HG03457 (cell line): ENCODE measurements at regions not wholly inside any gene's neighbourhood (a gene's known extent, or its start where the extent isn't known, plus 50 kb on each side); places are given as distances from the start of the nearest gene placed in this dataset.
"Not testable (repeated sequence)": the region's sequence is repeated elsewhere in the genome, so short reads cannot be mapped to it uniquely, and the experiment has no call there.

Source experiments
- ATAC-seq: cut with Tn5 transposase; IDR thresholded peaks from one replicate; pipeline ENCODE4 v1.9.1; 2021; ENCODE audit warnings: moderate number of reproducible peaks; ENCODE audit not compliant: unreplicated experiment

GRCh38 chr15:84151205-84151931, 84.2 kb upstream of the GOLGA6L4 start:
- ATAC-seq = no peak

GRCh38 chr15:84152381-84152979, 83.1 kb upstream of the GOLGA6L4 start:
- ATAC-seq = not testable (repeated sequence)

- not testable (repeated sequence) for ATAC-seq
Observed at GRCh38 chr15:84153655-84154140, 81.9 kb upstream of the GOLGA6L4 start.

- not testable (repeated sequence) for ATAC-seq
Observed at GRCh38 chr15:84154314-84154713, 81.3 kb upstream of the GOLGA6L4 start.

- ATAC-seq = not testable (repeated sequence)
Observed at GRCh38 chr15:84154787-84155186, 80.8 kb upstream of the GOLGA6L4 start.

GRCh38 chr15:84155792-84156587, 79.6 kb upstream of the GOLGA6L4 start:
- not testable (repeated sequence) for ATAC-seq

- ATAC-seq = not testable (repeated sequence)
Observed at GRCh38 chr15:84156588-84156840, 79.1 kb upstream of the GOLGA6L4 start.

GRCh38 chr15:84157056-84157632, 78.4 kb upstream of the GOLGA6L4 start:
- ATAC-seq = not testable (repeated sequence)

GRCh38 chr15:84157857-84158256, 77.7 kb upstream of the GOLGA6L4 start:
- not testable (repeated sequence) for ATAC-seq

- ATAC-seq = not testable (repeated sequence)
Observed at GRCh38 chr15:84159346-84160269, 76.0 kb upstream of the GOLGA6L4 start.

- not testable (repeated sequence) for ATAC-seq
Observed at GRCh38 chr15:84164423-84165292, 70.9 kb upstream of the GOLGA6L4 start.

GRCh38 chr15:84170029-84170428, 65.5 kb upstream of the GOLGA6L4 start:
- not testable (repeated sequence) for ATAC-seq

- not testable (repeated sequence) for ATAC-seq
Observed at GRCh38 chr15:84173231-84173610, 62.4 kb upstream of the GOLGA6L4 start.
